ENCODE measurements at regions not wholly inside any gene's neighbourhood (a gene's known extent, or its start where the extent isn't known, plus 50 kb on each side); places are given as distances from the start of the nearest gene placed in this dataset.

- TF ChIP-seq CTCF (conservative IDR thresholded peaks at IDR 0.05 in 1 of 2, IDR thresholded peaks at IDR 0.05 in 1 of 2; ENCODE audit: low read depth in 1 of 2, low read length in 2 of 2): no peak
- TF ChIP-seq EZH2 (IDR thresholded peaks at IDR 0.05; ENCODE audit: low read length, missing control alignments): no peak
Measured at GRCh38 chr15:30827625-30828303, 76.0 kb upstream of the FAN1 start.

Data from fibroblast of lung (primary cell).